A549 (cell line): ENCODE measurements at regions not wholly inside any gene's neighbourhood (a gene's known extent, or its start where the extent isn't known, plus 50 kb on each side); places are given as distances from the start of the nearest gene placed in this dataset.

ENCODE experiments used
- CEBPB ChIP-seq, 2 experiments: fragments of >200 bp in 1 of 2; sonication (Bioruptor Twin) in 1 of 2; formaldehyde crosslinking in 1 of 2; IDR thresholded peaks; 2 replicates each; pipeline ENCODE4 v1.6.1; 2012 to 2016
- EP300 ChIP-seq, 2 experiments: fragments of >200 bp; sonication (Bioruptor Twin); formaldehyde crosslinking; IDR thresholded peaks; 2 replicates in 1 of 2; 3 replicates in 1 of 2; pipeline ENCODE4 v1.6.1; 2016 to 2017
- JUNB ChIP-seq: fragments of >200 bp; sonication (Bioruptor Twin); formaldehyde crosslinking; IDR thresholded peaks from 2 replicates; pipeline ENCODE4 v1.6.1; 2016
- POLR2A ChIP-seq: IDR thresholded peaks from 2 replicates; pipeline ENCODE4 v1.6.1; 2012; ENCODE audit warnings: mild to moderate bottlenecking, low read length
- USF2 ChIP-seq: fragments of 450-650 bp; IDR thresholded peaks from 2 replicates; pipeline ENCODE4 v1.6.1; 2014; ENCODE audit warnings: antibody characterized with exemption
- TF ChIP-seq, protein P1 (sequence below): fragments of >200 bp; sonication (Bioruptor Twin); formaldehyde crosslinking; IDR thresholded peaks from 3 replicates; pipeline ENCODE4 v1.6.1; 2016
- TF ChIP-seq, protein P2 (sequence below): IDR thresholded peaks from 2 replicates; pipeline ENCODE4 v1.6.1; 2012

DNA sequence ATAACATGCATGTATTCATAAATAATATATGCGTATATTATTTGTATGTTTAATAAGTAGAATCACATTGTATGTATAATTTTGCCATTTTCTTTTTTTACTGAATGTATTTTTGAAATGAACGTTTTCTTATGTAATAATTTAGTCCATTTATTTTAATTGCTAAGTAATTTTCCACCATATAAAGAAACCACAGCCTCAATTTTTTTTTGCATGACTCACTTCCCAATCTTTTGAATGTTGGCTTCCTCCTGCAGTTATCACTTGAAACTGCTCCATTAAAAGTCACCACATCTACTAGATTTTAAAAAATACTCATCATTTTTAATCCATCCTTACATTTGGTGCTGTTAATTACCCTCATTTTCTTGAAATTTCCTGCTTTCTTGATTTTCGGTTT, 363.3 kb upstream of the MEF2C start:
- TF ChIP-seq CEBPB (IDR thresholded peaks at IDR 0.05) = no peak
- no peak for TF ChIP-seq USF2
- no peak for TF ChIP-seq JUNB
- TF ChIP-seq, protein P1, sequence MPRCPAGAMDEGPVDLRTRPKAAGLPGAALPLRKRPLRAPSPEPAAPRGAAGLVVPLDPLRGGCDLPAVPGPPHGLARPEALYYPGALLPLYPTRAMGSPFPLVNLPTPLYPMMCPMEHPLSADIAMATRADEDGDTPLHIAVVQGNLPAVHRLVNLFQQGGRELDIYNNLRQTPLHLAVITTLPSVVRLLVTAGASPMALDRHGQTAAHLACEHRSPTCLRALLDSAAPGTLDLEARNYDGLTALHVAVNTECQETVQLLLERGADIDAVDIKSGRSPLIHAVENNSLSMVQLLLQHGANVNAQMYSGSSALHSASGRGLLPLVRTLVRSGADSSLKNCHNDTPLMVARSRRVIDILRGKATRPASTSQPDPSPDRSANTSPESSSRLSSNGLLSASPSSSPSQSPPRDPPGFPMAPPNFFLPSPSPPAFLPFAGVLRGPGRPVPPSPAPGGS = no peak
- no peak for TF ChIP-seq POLR2A
- TF ChIP-seq, protein P2, sequence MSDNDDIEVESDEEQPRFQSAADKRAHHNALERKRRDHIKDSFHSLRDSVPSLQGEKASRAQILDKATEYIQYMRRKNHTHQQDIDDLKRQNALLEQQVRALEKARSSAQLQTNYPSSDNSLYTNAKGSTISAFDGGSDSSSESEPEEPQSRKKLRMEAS = no peak
- no peak for TF ChIP-seq EP300 (IDR thresholded peaks at IDR 0.05)
